PC-9 (cell line): ENCODE measurements at regions not wholly inside any gene's neighbourhood (a gene's known extent, or its start where the extent isn't known, plus 50 kb on each side); places are given as distances from the start of the nearest gene placed in this dataset.

Experiments used
- BruUV-seq: library from RNA; stranded (reverse); fragments of 400-500 nt; replicated peaks from 2 replicates; lab custom pipeline; 2021; lab: Mats Ljungman, UMichigan
- CTCF ChIA-PET: fragments of 300-600 bp; sonication (Branson Sonifier 250); formaldehyde crosslinking; loops from one replicate; lab custom pipeline; 2022; ENCODE audit warnings: antibody characterized with exemption; lab: Charles Lee
- POLR2A ChIA-PET: fragments of 300-600 bp; sonication (Branson Sonifier 250); formaldehyde crosslinking; loops from one replicate; lab custom pipeline; 2022; ENCODE audit warnings: antibody characterized with exemption; ENCODE audit not compliant: unreplicated experiment; lab: Charles Lee
- DNase-seq, 2 experiments: peaks; one replicate each; pipeline versions ENCODE4 v3.0.0 to v3.0.0-alpha.2; 2015 to 2022; ENCODE audit warnings: mixed read lengths in 1 of 2
- H2AFZ ChIP-seq: fragments of 200-600 bp; sonication (generic); 2 replicates; pipeline ENCODE4 v1.8.1; 2017; ENCODE audit warnings: antibody characterized with exemption
- H3F3A ChIP-seq: fragments of 200-600 bp; sonication (generic); 2 replicates; pipeline ENCODE4 v1.8.1; 2017; ENCODE audit warnings: antibody characterized with exemption, mild to moderate bottlenecking, low read depth; ENCODE audit not compliant: insufficient read depth
- H3K27ac ChIP-seq: fragments of 200-600 bp; sonication (generic); 2 replicates; pipeline ENCODE4 v1.6.1; 2016; ENCODE audit warnings: mixed run types
- H3K27me3 ChIP-seq: fragments of 200-600 bp; sonication (generic); 2 replicates; pipeline ENCODE4 v1.6.1; 2016; ENCODE audit warnings: low read depth, mixed run types; ENCODE audit not compliant: insufficient read depth
- H3K36me3 ChIP-seq: fragments of 200-600 bp; sonication (generic); 2 replicates; pipeline ENCODE4 v1.6.1; 2016; ENCODE audit warnings: low read depth, mixed run types
- H3K4me1 ChIP-seq: fragments of 200-600 bp; sonication (generic); replicated peaks from 2 replicates; pipeline ENCODE4 v1.6.1; 2016; ENCODE audit warnings: mixed run types; ENCODE audit not compliant: insufficient read depth
- H3K4me2 ChIP-seq: fragments of 200-600 bp; sonication (generic); 2 replicates; pipeline ENCODE4 v1.6.1; 2017; ENCODE audit warnings: mixed run types
- H3K4me3 ChIP-seq: fragments of 200-600 bp; sonication (generic); 2 replicates; pipeline ENCODE4 v1.6.1; 2016; ENCODE audit warnings: mixed run types
- H3K79me2 ChIP-seq: fragments of 200-600 bp; sonication (generic); 2 replicates; pipeline ENCODE4 v1.6.1; 2017; ENCODE audit warnings: low read depth, mixed run types
- H3K9me2 ChIP-seq: fragments of 200-600 bp; sonication (generic); 2 replicates; pipeline ENCODE4 v1.8.1; 2017; ENCODE audit warnings: mild to moderate bottlenecking; ENCODE audit not compliant: insufficient read depth
- H3K9me3 ChIP-seq: fragments of 200-600 bp; sonication (generic); 2 replicates; pipeline ENCODE4 v1.8.1; 2016; ENCODE audit warnings: low read depth; ENCODE audit not compliant: insufficient read depth
- H4K20me1 ChIP-seq: fragments of 200-600 bp; sonication (generic); 2 replicates; pipeline ENCODE4 v1.8.1; 2017; ENCODE audit not compliant: insufficient read depth
- EZH2 ChIP-seq: fragments of 200-600 bp; sonication (generic); IDR thresholded peaks from 2 replicates; pipeline ENCODE4 v1.8.0; 2017; ENCODE audit warnings: antibody characterized with exemption, low read depth
- intact Hi-C: fragments of 100-400 bp; cut with micrococcal nuclease; formaldehyde crosslinking; loops from one replicate; pipeline ENCODE4 v1.10.0; 2022; ENCODE audit not compliant: unreplicated experiment
- TF ChIP-seq, protein P1 (sequence below): fragments of 200-600 bp; sonication (generic); conservative IDR thresholded peaks from 2 replicates; pipeline ENCODE4 v1.6.1; 2017; ENCODE audit warnings: mixed run types, antibody characterized with exemption, mild to moderate bottlenecking, moderate library complexity

DNA sequence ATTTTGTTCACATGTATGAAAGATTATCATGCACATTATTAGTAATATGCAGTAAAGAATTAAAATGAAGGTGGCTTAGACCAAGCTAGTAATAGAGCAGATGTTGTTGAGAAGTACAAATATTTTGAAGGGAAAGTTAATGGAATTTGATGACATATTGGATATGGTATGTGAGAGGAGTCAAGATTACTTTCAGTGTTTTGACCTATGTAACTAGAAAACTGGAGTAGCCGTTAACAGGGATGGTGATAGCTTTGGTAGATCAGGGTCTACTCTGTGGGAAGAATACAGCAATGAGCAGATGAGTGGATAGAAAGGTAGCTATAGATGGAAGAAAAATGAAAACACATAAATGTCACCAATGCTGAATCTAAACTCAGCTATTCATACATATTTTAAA is 163.2 kb upstream of the LRRC7 start:
- Histone ChIP-seq H3K27me3 (no peaks in the 10 kb centered on the region), H2AFZ (no peak overlapping the region), H4K20me1 (no peaks in the 10 kb centered on the region), H3K4me2 (no peak overlapping the region), H3F3A (no peaks in the 10 kb centered on the region), H3K36me3 (no peaks in the 10 kb centered on the region), H3K9me3 (no peaks in the 10 kb centered on the region; the same call in 1 of the 2 replicates), H3K4me3 (no peak overlapping the region), H3K9me2 (0 out of 2 replicates have a peak, but pooled peaks cover 3% of the 10 kb centered on the region), H3K27ac (no peak overlapping the region), H3K79me2 (no peaks in the 10 kb centered on the region), H3K4me1 (no peaks in the 10 kb centered on the region)
- BruUV-seq, result no TSS peak
- no peak for TF ChIP-seq EZH2
- TF ChIP-seq, protein P1, sequence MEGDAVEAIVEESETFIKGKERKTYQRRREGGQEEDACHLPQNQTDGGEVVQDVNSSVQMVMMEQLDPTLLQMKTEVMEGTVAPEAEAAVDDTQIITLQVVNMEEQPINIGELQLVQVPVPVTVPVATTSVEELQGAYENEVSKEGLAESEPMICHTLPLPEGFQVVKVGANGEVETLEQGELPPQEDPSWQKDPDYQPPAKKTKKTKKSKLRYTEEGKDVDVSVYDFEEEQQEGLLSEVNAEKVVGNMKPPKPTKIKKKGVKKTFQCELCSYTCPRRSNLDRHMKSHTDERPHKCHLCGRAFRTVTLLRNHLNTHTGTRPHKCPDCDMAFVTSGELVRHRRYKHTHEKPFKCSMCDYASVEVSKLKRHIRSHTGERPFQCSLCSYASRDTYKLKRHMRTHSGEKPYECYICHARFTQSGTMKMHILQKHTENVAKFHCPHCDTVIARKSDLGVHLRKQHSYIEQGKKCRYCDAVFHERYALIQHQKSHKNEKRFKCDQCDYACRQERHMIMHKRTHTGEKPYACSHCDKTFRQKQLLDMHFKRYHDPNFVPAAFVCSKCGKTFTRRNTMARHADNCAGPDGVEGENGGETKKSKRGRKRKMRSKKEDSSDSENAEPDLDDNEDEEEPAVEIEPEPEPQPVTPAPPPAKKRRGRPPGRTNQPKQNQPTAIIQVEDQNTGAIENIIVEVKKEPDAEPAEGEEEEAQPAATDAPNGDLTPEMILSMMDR, result no peak
- no peak for DNase-seq
- POLR2A ChIA-PET, result no interaction called here
- CTCF ChIA-PET, result no interaction called here
- intact Hi-C loops, result no loop called here

GRCh38 chr1:69406244-69406643 is 161.5 kb upstream of the LRRC7 start:
- Histone ChIP-seq H3K27me3 (no peaks in the 10 kb centered on the region), H3K4me3 (no peak overlapping the region), H3K27ac (no peak overlapping the region), H2AFZ (no peak overlapping the region), H3K36me3 (no peaks in the 10 kb centered on the region), H3K9me3 (no peaks in the 10 kb centered on the region; the same call in 1 of the 2 replicates), H3K9me2 (0 out of 2 replicates have a peak, but pooled peaks cover 3% of the 10 kb centered on the region), H4K20me1 (no peaks in the 10 kb centered on the region), H3K4me2 (no peak overlapping the region), H3F3A (no peaks in the 10 kb centered on the region), H3K4me1 (no peaks in the 10 kb centered on the region), H3K79me2 (no peaks in the 10 kb centered on the region)
- CTCF ChIA-PET, result no interaction called here
- POLR2A ChIA-PET, result no interaction called here
- no TSS peak for BruUV-seq
- no peak for TF ChIP-seq EZH2
- TF ChIP-seq, protein P1, result no peak
- no peak for DNase-seq
- intact Hi-C loops, result no loop called here

- Histone ChIP-seq H3K4me2 (no peak overlapping the region), H3K4me1 (no peaks in the 10 kb centered on the region), H3K9me3 (no peaks in the 10 kb centered on the region; the same call in 1 of the 2 replicates), H4K20me1 (no peaks in the 10 kb centered on the region), H3K36me3 (no peaks in the 10 kb centered on the region), H2AFZ (no peak overlapping the region), H3K4me3 (no peak overlapping the region), H3K27ac (no peak overlapping the region), H3K27me3 (no peaks in the 10 kb centered on the region), H3K9me2 (0 out of 2 replicates have a peak, but pooled peaks cover 1% of the 10 kb centered on the region), H3F3A (no peaks in the 10 kb centered on the region), H3K79me2 (no peaks in the 10 kb centered on the region)
- intact Hi-C loops, result no loop called here
- TF ChIP-seq, protein P1, result no peak
- TF ChIP-seq EZH2, result no peak
- peak in 1 of 2 experiments; percentile 19 for DNase-seq
- POLR2A ChIA-PET, result no interaction called here
- BruUV-seq, result no TSS peak
- CTCF ChIA-PET, result no interaction called here
Observed at GRCh38 chr1:69409731-69410456, 157.8 kb upstream of the LRRC7 start.
